Parathyroid adenoma (tissue), 2 donors: ENCODE measurements at regions not wholly inside any gene's neighbourhood (a gene's known extent, or its start where the extent isn't known, plus 50 kb on each side); places are given as distances from the start of the nearest gene placed in this dataset.

ENCODE experiments used
- H2AFZ ChIP-seq: fragments of 300-600 bp; sonication (generic); one replicate; pipeline ENCODE4 v1.7.0; 2017; ENCODE audit warnings: antibody characterized with exemption, mild to moderate bottlenecking
- H3K27ac ChIP-seq: fragments of 300-600 bp; sonication (generic); one replicate; pipeline ENCODE4 v1.7.0; 2017
- H3K27me3 ChIP-seq: fragments of 300-600 bp; sonication (generic); one replicate; pipeline ENCODE4 v1.7.0; 2017; ENCODE audit warnings: low read length; ENCODE audit not compliant: control insufficient read depth, insufficient read depth
- H3K36me3 ChIP-seq: fragments of 300-600 bp; sonication (generic); one replicate; pipeline ENCODE4 v1.7.0; 2017; ENCODE audit warnings: low read length; ENCODE audit not compliant: control insufficient read depth, insufficient read depth
- H3K4me1 ChIP-seq: fragments of 300-600 bp; sonication (generic); one replicate; pipeline ENCODE4 v1.7.0; 2017; ENCODE audit warnings: control low read depth
- H3K4me2 ChIP-seq: fragments of 300-600 bp; sonication (generic); one replicate; pipeline ENCODE4 v1.7.0; 2017; ENCODE audit warnings: low read length
- H3K4me3 ChIP-seq: fragments of 300-600 bp; sonication (generic); one replicate; pipeline ENCODE4 v1.7.0; 2017; ENCODE audit warnings: low read depth, low read length
- H3K79me2 ChIP-seq: fragments of 300-600 bp; sonication (generic); one replicate; pipeline ENCODE4 v1.7.0; 2017; ENCODE audit warnings: control low read depth
- H3K9ac ChIP-seq: fragments of 300-600 bp; sonication (generic); one replicate; pipeline ENCODE4 v1.7.0; 2017; ENCODE audit warnings: mild to moderate bottlenecking
- H3K9me3 ChIP-seq: fragments of 300-600 bp; sonication (generic); one replicate; pipeline ENCODE4 v1.7.0; 2017; ENCODE audit warnings: low read length; ENCODE audit not compliant: control insufficient read depth
- CTCF ChIP-seq: fragments of 300-600 bp; sonication (generic); IDR thresholded peaks from one replicate; pipeline ENCODE4 v1.7.0; 2017; ENCODE audit warnings: antibody characterized with exemption, mild to moderate bottlenecking
- donor health status: primary hyperparathyroidism.

GRCh38 chr4:147057611-147058190 lies 112.0 kb upstream of the TTC29 start:
- H3K27me3 ChIP-seq, result no peaks in the 10 kb centered on the region
- no peaks in the 10 kb centered on the region for H3K4me1 ChIP-seq
- H2AFZ ChIP-seq, result no peak overlapping the region
- H3K4me3 ChIP-seq, result peak overlapping the region; percentile 32
- no peaks in the 10 kb centered on the region for H3K9me3 ChIP-seq
- H3K9ac ChIP-seq, result no peak overlapping the region
- no peaks in the 10 kb centered on the region for H3K36me3 ChIP-seq
- no peaks in the 10 kb centered on the region for H3K79me2 ChIP-seq
- no peak overlapping the region for H3K27ac ChIP-seq
- no peak for TF ChIP-seq CTCF
- peak overlapping the region; percentile 55 for H3K4me2 ChIP-seq

DNA sequence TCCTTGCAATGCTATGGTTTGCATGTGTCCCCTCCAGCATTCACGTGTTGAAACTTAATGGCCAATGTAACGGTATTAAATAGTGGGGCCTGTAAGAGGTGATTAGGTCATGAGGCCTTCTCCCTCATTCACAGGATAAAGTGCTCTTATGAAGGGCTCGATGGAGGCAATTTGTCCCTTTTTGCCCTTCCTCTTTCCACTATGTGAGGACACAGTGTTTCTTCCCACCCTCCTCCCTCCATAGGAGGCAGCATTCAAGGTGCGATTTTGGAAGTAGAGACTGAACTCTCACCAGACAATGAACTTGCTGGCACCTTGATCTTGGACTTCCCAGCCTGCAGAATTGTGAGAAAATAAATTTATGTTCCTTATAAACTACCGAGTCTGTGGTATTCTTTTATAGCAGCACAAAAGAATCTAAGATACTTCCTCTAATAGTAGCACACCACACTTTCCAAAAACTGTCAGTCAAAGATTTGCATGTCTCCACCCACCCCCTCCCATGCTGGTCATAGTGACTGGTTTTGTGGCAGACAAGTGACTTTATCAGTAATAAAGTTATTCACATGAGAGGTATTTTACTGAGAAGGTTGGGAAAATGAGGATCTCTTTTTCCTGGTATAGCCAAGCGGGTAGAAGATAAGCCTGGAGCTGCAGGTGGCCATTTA lies 113.5 kb upstream of the TTC29 start:
- Histone ChIP-seq H3K4me3 (no peak overlapping the region), H3K4me2 (no peak overlapping the region), H3K27ac (no peak overlapping the region), H3K79me2 (no peaks in the 10 kb centered on the region), H3K9ac (no peak overlapping the region), H3K9me3 (no peaks in the 10 kb centered on the region), H3K36me3 (no peaks in the 10 kb centered on the region), H3K27me3 (no peaks in the 10 kb centered on the region), H2AFZ (no peak overlapping the region), H3K4me1 (no peaks in the 10 kb centered on the region)
- TF ChIP-seq CTCF, result no peak

GRCh38 chr4:147060151-147060931 lies 114.7 kb upstream of the TTC29 start:
- no peaks in the 10 kb centered on the region for H3K9me3 ChIP-seq
- no peak overlapping the region for H3K9ac ChIP-seq
- no peaks in the 10 kb centered on the region for H3K36me3 ChIP-seq
- H3K27me3 ChIP-seq, result no peaks in the 10 kb centered on the region
- no peaks in the 10 kb centered on the region for H3K4me1 ChIP-seq
- no peak overlapping the region for H2AFZ ChIP-seq
- no peak for TF ChIP-seq CTCF
- no peak overlapping the region for H3K4me3 ChIP-seq
- no peak overlapping the region for H3K4me2 ChIP-seq
- H3K27ac ChIP-seq, result no peak overlapping the region
- no peaks in the 10 kb centered on the region for H3K79me2 ChIP-seq

GRCh38 chr4:147064856-147065255 lies 119.2 kb upstream of the TTC29 start:
- Histone ChIP-seq H3K9me3 (no peaks in the 10 kb centered on the region), H3K27me3 (no peaks in the 10 kb centered on the region), H3K27ac (no peak overlapping the region), H3K79me2 (no peaks in the 10 kb centered on the region), H3K9ac (no peak overlapping the region), H3K4me2 (no peak overlapping the region), H3K4me3 (no peak overlapping the region), H2AFZ (no peak overlapping the region), H3K4me1 (no peaks in the 10 kb centered on the region), H3K36me3 (no peaks in the 10 kb centered on the region)
- no peak for TF ChIP-seq CTCF
